HFF-Myc (cell line): ENCODE measurements at regions not wholly inside any gene's neighbourhood (a gene's known extent, or its start where the extent isn't known, plus 50 kb on each side); places are given as distances from the start of the nearest gene placed in this dataset.

ENCODE experiments used
- DNase-seq: peaks from one replicate; pipeline ENCODE4 v3.0.0-alpha.2; 2011; ENCODE audit warnings: low read depth; ENCODE audit errors: extremely low read depth
- H3K4me3 ChIP-seq: replicated peaks from 2 replicates; pipeline ENCODE4 v1.5.1; 2011; ENCODE audit warnings: low read depth, mild to moderate bottlenecking, control low read depth, low read length
- TF ChIP-seq, protein P1 (sequence below): IDR thresholded peaks from 2 replicates; pipeline ENCODE4 v1.5.1; 2012; ENCODE audit warnings: mild to moderate bottlenecking, low read depth, low read length, control low read depth; ENCODE audit errors: missing control alignments

DNA sequence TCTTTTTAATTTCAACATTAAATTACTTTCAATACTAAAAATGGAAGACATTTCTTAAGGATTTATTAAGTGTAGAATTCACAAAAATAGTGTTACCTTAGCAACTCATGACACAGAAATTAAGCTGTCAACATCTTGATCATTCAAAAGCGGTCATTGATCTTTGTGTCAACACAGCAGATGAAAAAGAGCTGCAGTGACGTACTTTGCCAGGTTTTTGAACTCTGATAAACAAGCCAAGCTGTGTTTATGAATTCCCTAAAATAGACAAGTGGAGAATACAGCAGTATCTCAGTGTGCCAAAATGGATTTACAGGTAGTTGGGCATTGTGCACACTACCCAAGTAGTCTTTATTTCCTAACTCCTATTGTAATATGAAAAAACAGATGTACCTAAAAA lies 1141.8 kb upstream of the PCDH7 start:
- no peak overlapping the region for H3K4me3 ChIP-seq
- no peak for DNase-seq
- TF ChIP-seq, protein P1, sequence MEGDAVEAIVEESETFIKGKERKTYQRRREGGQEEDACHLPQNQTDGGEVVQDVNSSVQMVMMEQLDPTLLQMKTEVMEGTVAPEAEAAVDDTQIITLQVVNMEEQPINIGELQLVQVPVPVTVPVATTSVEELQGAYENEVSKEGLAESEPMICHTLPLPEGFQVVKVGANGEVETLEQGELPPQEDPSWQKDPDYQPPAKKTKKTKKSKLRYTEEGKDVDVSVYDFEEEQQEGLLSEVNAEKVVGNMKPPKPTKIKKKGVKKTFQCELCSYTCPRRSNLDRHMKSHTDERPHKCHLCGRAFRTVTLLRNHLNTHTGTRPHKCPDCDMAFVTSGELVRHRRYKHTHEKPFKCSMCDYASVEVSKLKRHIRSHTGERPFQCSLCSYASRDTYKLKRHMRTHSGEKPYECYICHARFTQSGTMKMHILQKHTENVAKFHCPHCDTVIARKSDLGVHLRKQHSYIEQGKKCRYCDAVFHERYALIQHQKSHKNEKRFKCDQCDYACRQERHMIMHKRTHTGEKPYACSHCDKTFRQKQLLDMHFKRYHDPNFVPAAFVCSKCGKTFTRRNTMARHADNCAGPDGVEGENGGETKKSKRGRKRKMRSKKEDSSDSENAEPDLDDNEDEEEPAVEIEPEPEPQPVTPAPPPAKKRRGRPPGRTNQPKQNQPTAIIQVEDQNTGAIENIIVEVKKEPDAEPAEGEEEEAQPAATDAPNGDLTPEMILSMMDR, result no peak

DNA sequence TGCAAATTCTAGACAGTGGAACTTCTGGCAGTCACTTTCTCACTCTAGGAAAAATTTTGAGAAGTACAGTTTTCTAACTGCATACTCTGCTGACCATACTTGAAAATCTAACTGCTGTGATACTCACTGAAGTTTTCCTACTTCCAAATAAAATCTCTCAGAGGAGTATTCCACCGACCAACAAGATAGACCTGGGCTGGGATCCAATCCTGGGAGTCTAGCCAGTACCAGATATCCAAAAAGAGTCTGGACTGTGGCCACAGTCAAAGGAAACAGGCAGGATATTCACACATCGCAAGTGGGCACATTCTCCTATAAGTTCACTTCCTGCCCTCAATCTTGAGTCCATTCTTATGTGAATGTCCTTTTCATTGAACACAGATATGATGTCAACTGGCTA lies 1138.7 kb upstream of the PCDH7 start:
- H3K4me3 ChIP-seq, result no peak overlapping the region
- no peak for DNase-seq
- TF ChIP-seq, protein P1, result no peak

DNA sequence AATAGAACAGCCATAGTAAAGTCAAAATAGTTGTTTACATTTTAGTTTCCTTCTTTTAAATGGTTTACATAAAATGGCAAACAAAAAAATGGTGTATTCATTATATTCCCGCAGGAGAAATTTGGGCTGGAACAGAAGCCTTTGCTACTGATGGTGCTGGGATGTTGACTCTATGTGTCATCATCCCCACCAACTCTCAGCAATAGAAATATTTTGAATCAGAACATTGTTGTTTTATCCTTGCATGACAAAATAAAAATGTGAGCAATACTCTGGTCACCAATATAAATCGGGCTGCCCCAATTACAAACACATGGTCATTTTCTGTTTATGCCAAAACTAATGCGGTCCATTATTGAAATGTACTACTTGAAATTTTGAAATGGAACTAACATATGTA lies 1131.6 kb upstream of the PCDH7 start:
- TF ChIP-seq, protein P1, result no peak
- H3K4me3 ChIP-seq, result no peak overlapping the region
- DNase-seq, result no peak

DNA sequence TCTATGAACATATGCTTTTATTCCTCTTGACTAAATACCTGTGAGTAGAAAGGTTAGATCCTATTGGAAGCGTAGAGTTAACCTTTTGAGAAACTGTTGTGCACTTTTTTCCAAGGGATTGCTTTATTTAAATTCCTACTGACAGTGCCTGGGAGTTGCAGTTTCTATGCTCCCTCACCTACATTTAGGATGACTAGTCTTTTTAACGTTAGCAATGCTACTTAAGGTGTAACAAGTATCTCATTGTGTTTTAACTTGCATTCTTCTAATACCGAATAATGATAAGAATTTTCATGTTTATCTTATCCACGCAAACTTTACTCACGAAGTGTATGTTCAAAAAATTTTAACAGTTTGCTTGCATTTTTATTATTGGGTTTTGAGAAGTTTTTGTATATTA lies 1123.9 kb upstream of the PCDH7 start:
- no peak overlapping the region for H3K4me3 ChIP-seq
- DNase-seq, result no peak
- TF ChIP-seq, protein P1, result no peak

DNA sequence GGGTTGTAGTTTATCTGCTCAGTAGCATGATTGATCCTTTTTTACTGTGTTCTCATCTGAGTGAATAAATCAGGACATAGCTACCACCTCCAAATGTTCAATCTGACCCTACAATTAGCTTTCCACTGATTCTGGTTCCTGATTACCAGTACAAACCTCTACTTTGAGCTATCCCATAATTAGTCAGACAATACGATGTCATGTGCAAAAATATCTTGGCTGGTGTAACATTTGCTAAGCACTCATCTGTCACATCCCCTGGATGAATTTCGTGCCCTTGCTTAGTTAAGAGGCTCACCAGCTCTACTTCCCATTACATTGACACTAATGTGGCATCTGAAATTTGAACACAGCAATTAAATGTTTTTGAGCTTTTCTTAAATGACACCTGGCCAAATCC lies 1101.0 kb upstream of the PCDH7 start:
- no peak overlapping the region for H3K4me3 ChIP-seq
- TF ChIP-seq, protein P1, result no peak
- DNase-seq, result no peak

DNA sequence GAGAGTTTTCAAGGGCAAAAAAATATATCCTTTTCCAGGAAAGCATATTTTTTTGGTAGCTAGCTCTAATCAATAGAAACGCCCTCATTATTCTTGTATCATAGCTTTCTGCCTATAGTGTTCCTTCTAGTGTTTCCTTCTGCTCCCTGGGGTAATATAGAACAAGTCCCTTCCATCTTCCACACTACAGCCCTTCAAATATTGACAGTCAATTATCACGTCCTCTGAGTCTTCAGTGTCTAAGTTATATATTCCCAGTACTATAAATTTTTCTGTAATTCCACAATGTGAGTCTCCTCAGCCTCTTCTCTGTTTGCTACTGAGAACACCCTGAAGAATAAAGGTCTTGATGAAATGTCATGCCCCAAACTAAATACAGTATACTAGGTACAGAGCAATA lies 1088.0 kb upstream of the PCDH7 start:
- H3K4me3 ChIP-seq, result no peak overlapping the region
- TF ChIP-seq, protein P1, result no peak
- DNase-seq, result no peak

DNA sequence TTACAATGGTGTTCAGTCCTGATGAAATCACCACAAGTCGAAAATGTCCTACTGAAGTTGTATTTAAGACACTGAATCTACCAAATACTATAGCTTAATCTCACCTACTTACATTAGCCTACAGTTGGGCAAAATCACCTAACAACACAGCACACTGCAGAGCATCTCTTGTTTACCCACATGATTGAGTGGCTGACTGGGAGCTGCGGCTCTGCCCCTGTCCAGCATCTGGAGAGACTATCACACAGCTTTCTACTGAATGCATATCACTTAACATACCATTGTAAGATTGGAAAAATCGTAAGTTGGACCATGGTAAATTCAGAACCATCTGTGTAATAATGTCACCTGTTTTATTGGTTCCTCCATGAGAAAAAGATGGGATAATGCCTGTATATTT lies 1083.2 kb upstream of the PCDH7 start:
- no peak for DNase-seq
- H3K4me3 ChIP-seq, result no peak overlapping the region
- TF ChIP-seq, protein P1, result no peak
